SK-N-SH treated with all-trans-retinoic acid at 6 μM for 48 hours (cell line): ENCODE measurements at regions not wholly inside any gene's neighbourhood (a gene's known extent, or its start where the extent isn't known, plus 50 kb on each side); places are given as distances from the start of the nearest gene placed in this dataset.

Experiments used
- PATZ1 ChIP-seq: fragments of 250-450 bp; sonication (Bioruptor Pico); IDR thresholded peaks from 2 replicates; pipeline ENCODE4 v1.8.0; 2020; ENCODE audit warnings: mild to moderate bottlenecking, moderate library complexity, borderline replicate concordance
- ZFP3 ChIP-seq: fragments of 250-450 bp; sonication (Bioruptor Pico); IDR thresholded peaks from 2 replicates; pipeline ENCODE4 v1.5.0; 2020; ENCODE audit warnings: mild to moderate bottlenecking, moderate library complexity
- ZFP30 ChIP-seq: fragments of 450-650 bp; formaldehyde crosslinking; IDR thresholded peaks from 2 replicates; pipeline ENCODE4 v1.5.0; 2022; ENCODE audit warnings: mild to moderate bottlenecking, moderate library complexity
- ZNF8 ChIP-seq: fragments of 450-650 bp; formaldehyde crosslinking; IDR thresholded peaks from 2 replicates; pipeline ENCODE4 v1.5.0; 2020; ENCODE audit warnings: mild to moderate bottlenecking, moderate library complexity

GRCh38 chr22:34038801-34039555 lies 118.7 kb upstream of the LARGE1 start:
- TF ChIP-seq PATZ1 (CRISPR knock-in tag) = no peak
- TF ChIP-seq ZFP30 (CRISPR knock-in tag) = no peak
- no peak for TF ChIP-seq ZFP3
- TF ChIP-seq ZNF8 (CRISPR knock-in tag) = no peak
